Activated CD4-positive, alpha-beta T cell treated with anti-CD3 and anti-CD28 coated beads for 36 hours (primary cell): ENCODE measurements at regions not wholly inside any gene's neighbourhood (a gene's known extent, or its start where the extent isn't known, plus 50 kb on each side); places are given as distances from the start of the nearest gene placed in this dataset.

ENCODE experiments used
- ATAC-seq: fragments of 200-7000 bp; cut with Tn5 transposase; one replicate; pipeline ENCODE4 v1.10.0; 2021; ENCODE audit warnings: mild to moderate bottlenecking, moderate library complexity
- CTCF ChIA-PET: fragments of 350-600 bp; sonication (Branson Sonifier 250); formaldehyde crosslinking; loops from one replicate; lab custom pipeline; 2021; ENCODE audit warnings: antibody characterized with exemption; lab: Charles Lee
- POLR2A ChIA-PET: fragments of 350-600 bp; sonication (Branson Sonifier 250); formaldehyde crosslinking; loops from one replicate; lab custom pipeline; 2021; ENCODE audit warnings: antibody characterized with exemption, inconsistent platforms; lab: Charles Lee
- DNase-seq: peaks from one replicate; pipeline ENCODE4 v3.0.0-alpha.2; 2020
- H3K27ac Mint-ChIP-seq: one replicate; pipeline ENCODE4 v1.8.0; 2021; ENCODE audit warnings: mixed read lengths
- H3K27me3 Mint-ChIP-seq: one replicate; pipeline ENCODE4 v1.8.0; 2021; ENCODE audit warnings: mixed read lengths
- H3K36me3 Mint-ChIP-seq: one replicate; pipeline ENCODE4 v1.8.0; 2021; ENCODE audit warnings: low read depth, mixed read lengths
- H3K4me1 Mint-ChIP-seq: one replicate; pipeline ENCODE4 v1.8.0; 2021; ENCODE audit warnings: mixed read lengths
- H3K4me3 Mint-ChIP-seq: one replicate; pipeline ENCODE4 v1.8.0; 2021; ENCODE audit warnings: mild to moderate bottlenecking, moderate library complexity, mixed read lengths
- H3K9me3 Mint-ChIP-seq: one replicate; pipeline ENCODE4 v1.8.0; 2021; ENCODE audit warnings: low read depth, mixed read lengths
- intact Hi-C, 2 experiments: fragments of 100-400 bp; cut with DNase I in 1 of 2; cut with micrococcal nuclease in 1 of 2; formaldehyde crosslinking; loops; one replicate each; pipeline versions ENCODE4 v1.14.2 to v1.15.1; 2022 to 2024; cut with DNase I, micrococcal nuclease

- ATAC-seq (no peak), DNase-seq (no peak)
- CTCF ChIA-PET: no interaction called here
- POLR2A ChIA-PET: no interaction called here
- no peak overlapping the region for H3K27ac Mint-ChIP-seq
- H3K9me3 Mint-ChIP-seq: no peaks in the 10 kb centered on the region
- intact Hi-C loops: no loop called here
- no peak overlapping the region for H3K4me3 Mint-ChIP-seq
- H3K36me3 Mint-ChIP-seq: no peaks in the 10 kb centered on the region
- peaks cover 8% of the 10 kb centered on the region for H3K4me1 Mint-ChIP-seq
- peaks cover 22% of the 10 kb centered on the region for H3K27me3 Mint-ChIP-seq
Observed at GRCh38 chr11:92770981-92771380, 198.5 kb upstream of the MTNR1B start.

GRCh38 chr11:92771701-92772100 lies 197.8 kb upstream of the MTNR1B start:
- DNase-seq (no peak), ATAC-seq (no peak)
- Mint-ChIP-seq H3K9me3 (no peaks in the 10 kb centered on the region), H3K27me3 (peaks cover 19% of the 10 kb centered on the region), H3K4me1 (peaks cover 3% of the 10 kb centered on the region), H3K36me3 (no peaks in the 10 kb centered on the region), H3K4me3 (no peak overlapping the region), H3K27ac (no peak overlapping the region)
- CTCF ChIA-PET: no interaction called here
- POLR2A ChIA-PET: no interaction called here
- intact Hi-C loops: no loop called here

- H3K4me1 Mint-ChIP-seq: peaks cover 3% of the 10 kb centered on the region
- intact Hi-C loops: no loop called here
- POLR2A ChIA-PET: no interaction called here
Observed at GRCh38 chr11:92775003-92775676, 194.3 kb upstream of the MTNR1B start.

GRCh38 chr11:92776676-92777075 lies 192.8 kb upstream of the MTNR1B start:
- intact Hi-C loops: no loop called here
- CTCF ChIA-PET: no interaction called here
- DNase-seq (no peak), ATAC-seq (no peak)
- Mint-ChIP-seq H3K36me3 (no peaks in the 10 kb centered on the region), H3K9me3 (no peaks in the 10 kb centered on the region), H3K27me3 (no peaks in the 10 kb centered on the region), H3K27ac (no peak overlapping the region), H3K4me3 (no peak overlapping the region), H3K4me1 (no peaks in the 10 kb centered on the region)
- POLR2A ChIA-PET: no interaction called here

More at GRCh38 chr11:92775003-92775676, 194.3 kb upstream of the MTNR1B start:
- H3K27ac Mint-ChIP-seq: no peak overlapping the region
- no peaks in the 10 kb centered on the region for H3K9me3 Mint-ChIP-seq
- no peak overlapping the region for H3K4me3 Mint-ChIP-seq
- CTCF ChIA-PET: no interaction called here
- peaks cover 7% of the 10 kb centered on the region for H3K27me3 Mint-ChIP-seq
- DNase-seq (no peak), ATAC-seq (no peak)
- H3K36me3 Mint-ChIP-seq: no peaks in the 10 kb centered on the region

GRCh38 chr11:92779746-92780145 lies 189.7 kb upstream of the MTNR1B start:
- Mint-ChIP-seq H3K36me3 (no peaks in the 10 kb centered on the region), H3K27me3 (peaks cover 4% of the 10 kb centered on the region), H3K4me3 (no peak overlapping the region), H3K4me1 (no peaks in the 10 kb centered on the region), H3K9me3 (no peaks in the 10 kb centered on the region), H3K27ac (no peak overlapping the region)
- no peak for ATAC-seq
- intact Hi-C loops: no loop called here
- no peak for DNase-seq
- ChIA-PET CTCF (interaction anchor here (0.8 kb wide), 1 partner anchor 31 kb away, joined by 3 read pairs; no protein-coding TSS in a partner anchor), POLR2A (no interaction called here)

GRCh38 chr11:92781151-92781550 lies 188.3 kb upstream of the MTNR1B start:
- Mint-ChIP-seq H3K9me3 (no peaks in the 10 kb centered on the region), H3K4me1 (no peaks in the 10 kb centered on the region), H3K27me3 (peaks cover 4% of the 10 kb centered on the region), H3K27ac (no peak overlapping the region), H3K36me3 (no peaks in the 10 kb centered on the region), H3K4me3 (no peak overlapping the region)
- POLR2A ChIA-PET: no interaction called here
- ATAC-seq (no peak), DNase-seq (no peak)
- intact Hi-C loops: no loop called here
- CTCF ChIA-PET: no interaction called here

- intact Hi-C loops: no loop called here
- ChIA-PET POLR2A (no interaction called here), CTCF (no interaction called here)
- DNase-seq (no peak), ATAC-seq (no peak)
- Mint-ChIP-seq H3K27ac (no peak overlapping the region), H3K27me3 (peaks cover 4% of the 10 kb centered on the region), H3K9me3 (no peaks in the 10 kb centered on the region), H3K4me3 (no peak overlapping the region), H3K4me1 (no peaks in the 10 kb centered on the region), H3K36me3 (no peaks in the 10 kb centered on the region)
Observed at GRCh38 chr11:92782806-92783205, 186.6 kb upstream of the MTNR1B start.

GRCh38 chr11:92784331-92784730 lies 185.1 kb upstream of the MTNR1B start:
- ChIA-PET CTCF (interaction anchor here (0.8 kb wide), 1 partner anchor 28 kb away, joined by 5 read pairs; no protein-coding TSS in a partner anchor), POLR2A (no interaction called here)
- no peak for DNase-seq
- Mint-ChIP-seq H3K27ac (no peak overlapping the region), H3K9me3 (no peaks in the 10 kb centered on the region), H3K36me3 (no peaks in the 10 kb centered on the region), H3K4me1 (no peaks in the 10 kb centered on the region), H3K4me3 (no peak overlapping the region), H3K27me3 (peaks cover 4% of the 10 kb centered on the region)
- ATAC-seq: no peak
- intact Hi-C loops: no loop called here

GRCh38 chr11:92787638-92788037 lies 181.8 kb upstream of the MTNR1B start:
- no peak overlapping the region for H3K27ac Mint-ChIP-seq
- H3K36me3 Mint-ChIP-seq: no peaks in the 10 kb centered on the region
- ChIA-PET POLR2A (no interaction called here), CTCF (no interaction called here)
- ATAC-seq (no peak), DNase-seq (no peak)
- no peaks in the 10 kb centered on the region for H3K4me1 Mint-ChIP-seq
- peaks cover 4% of the 10 kb centered on the region for H3K27me3 Mint-ChIP-seq
- H3K4me3 Mint-ChIP-seq: no peak overlapping the region
- H3K9me3 Mint-ChIP-seq: no peaks in the 10 kb centered on the region
- intact Hi-C loops: no loop called here

GRCh38 chr11:92789761-92790160 lies 179.7 kb upstream of the MTNR1B start:
- DNase-seq (no peak), ATAC-seq (no peak)
- Mint-ChIP-seq H3K27me3 (peaks cover under 1% of the 10 kb centered on the region), H3K27ac (no peak overlapping the region), H3K36me3 (no peaks in the 10 kb centered on the region), H3K4me1 (no peaks in the 10 kb centered on the region), H3K9me3 (no peaks in the 10 kb centered on the region), H3K4me3 (no peak overlapping the region)
- ChIA-PET POLR2A (no interaction called here), CTCF (no interaction called here)
- intact Hi-C loops: no loop called here

- Mint-ChIP-seq H3K4me3 (no peak overlapping the region), H3K36me3 (no peaks in the 10 kb centered on the region), H3K27ac (no peak overlapping the region), H3K9me3 (no peaks in the 10 kb centered on the region), H3K27me3 (peaks cover 2% of the 10 kb centered on the region), H3K4me1 (no peaks in the 10 kb centered on the region)
- intact Hi-C loops: no loop called here
- ATAC-seq (no peak), DNase-seq (no peak)
- POLR2A ChIA-PET: no interaction called here
- CTCF ChIA-PET: interaction anchor here (0.6 kb wide), 1 partner anchor 1196 kb away, joined by 3 read pairs; no protein-coding TSS in a partner anchor
Observed at GRCh38 chr11:92790366-92790765, 179.1 kb upstream of the MTNR1B start.

GRCh38 chr11:92790926-92791616 lies 178.4 kb upstream of the MTNR1B start:
- ChIA-PET CTCF (interaction anchor here (0.6 to 0.9 kb wide), 2 partner anchors 11 to 1197 kb away, joined by 3 read pairs; no protein-coding TSS in a partner anchor), POLR2A (no interaction called here)
- H3K4me3 Mint-ChIP-seq: no peak overlapping the region
- peaks cover 2% of the 10 kb centered on the region for H3K27me3 Mint-ChIP-seq
- H3K9me3 Mint-ChIP-seq: no peaks in the 10 kb centered on the region
- DNase-seq (no peak), ATAC-seq (no peak)
- intact Hi-C loops: no loop called here
- H3K4me1 Mint-ChIP-seq: no peaks in the 10 kb centered on the region
- H3K36me3 Mint-ChIP-seq: no peaks in the 10 kb centered on the region
- no peak overlapping the region for H3K27ac Mint-ChIP-seq
